ENCODE measurements at regions not wholly inside any gene's neighbourhood (a gene's known extent, or its start where the extent isn't known, plus 50 kb on each side); places are given as distances from the start of the nearest gene placed in this dataset.

GRCh38 chr2:71876542-71877451 is 270.9 kb downstream of the CYP26B1 start:
- no peak for DNase-seq

- DNase-seq = no peak
These were observed 275.1 kb downstream of the CYP26B1 start for GRCh38 chr2:71872466-71873051.

GRCh38 chr2:71865391-71865965 is 282.2 kb downstream of the CYP26B1 start:
- DNase-seq = no peak

- no peak for DNase-seq
These were observed 283.6 kb downstream of the CYP26B1 start for GRCh38 chr2:71864085-71864484.

- no peak for DNase-seq
These were observed 284.3 kb downstream of the CYP26B1 start for GRCh38 chr2:71863396-71863795.

- no peak for DNase-seq
These were observed 284.7 kb downstream of the CYP26B1 start for GRCh38 chr2:71862921-71863320.

GRCh38 chr2:71861186-71862160 is 286.2 kb downstream of the CYP26B1 start:
- no peak for DNase-seq

GRCh38 chr2:71860381-71860926 is 287.2 kb downstream of the CYP26B1 start:
- no peak for DNase-seq

GRCh38 chr2:71859211-71859847 is 288.3 kb downstream of the CYP26B1 start:
- no peak for DNase-seq

GRCh38 chr2:71858071-71858470 is 289.6 kb downstream of the CYP26B1 start:
- DNase-seq = no peak

GRCh38 chr2:71857636-71858035 is 290.0 kb downstream of the CYP26B1 start:
- no peak for DNase-seq

GRCh38 chr2:71856773-71857525 is 290.7 kb downstream of the CYP26B1 start:
- DNase-seq = no peak

- no peak for DNase-seq
These were observed 293.8 kb downstream of the CYP26B1 start for GRCh38 chr2:71853858-71854257.

- DNase-seq = no peak
These were observed 295.4 kb downstream of the CYP26B1 start for GRCh38 chr2:71852141-71852711.

GRCh38 chr2:71851094-71851750 is 296.4 kb downstream of the CYP26B1 start:
- DNase-seq = no peak

GRCh38 chr2:71850306-71850801 is 297.3 kb downstream of the CYP26B1 start:
- no peak for DNase-seq

- DNase-seq = no peak
These were observed 297.9 kb downstream of the CYP26B1 start for GRCh38 chr2:71849607-71850305.

- DNase-seq = no peak
These were observed 298.6 kb downstream of the CYP26B1 start for GRCh38 chr2:71849111-71849510.

Measured in amygdala (tissue), 56 donors.